ENCODE measurements at regions not wholly inside any gene's neighbourhood (a gene's known extent, or its start where the extent isn't known, plus 50 kb on each side); places are given as distances from the start of the nearest gene placed in this dataset.

DNA sequence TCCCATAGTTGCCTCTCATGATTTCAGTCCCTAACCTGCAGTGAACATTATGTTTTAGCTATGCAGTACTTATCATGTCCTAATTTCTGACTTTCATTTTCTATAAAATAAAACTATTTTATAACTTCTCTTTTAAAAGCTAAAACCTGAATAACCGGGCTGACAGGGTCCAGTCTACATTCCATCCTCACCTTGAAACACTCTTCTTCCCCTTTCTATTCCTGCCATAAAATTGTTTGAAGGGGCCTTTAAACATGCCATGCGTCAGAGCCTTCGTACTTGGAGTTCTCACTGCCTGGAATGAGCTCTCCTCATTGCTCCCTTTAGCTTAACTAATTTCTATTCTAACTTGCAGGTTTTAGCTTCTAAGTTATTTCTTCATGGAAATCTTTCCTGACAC, 143.0 kb upstream of the PRLR start:
- DNase-seq (ENCODE audit: low read depth), result no peak
- TF ChIP-seq, protein P1, sequence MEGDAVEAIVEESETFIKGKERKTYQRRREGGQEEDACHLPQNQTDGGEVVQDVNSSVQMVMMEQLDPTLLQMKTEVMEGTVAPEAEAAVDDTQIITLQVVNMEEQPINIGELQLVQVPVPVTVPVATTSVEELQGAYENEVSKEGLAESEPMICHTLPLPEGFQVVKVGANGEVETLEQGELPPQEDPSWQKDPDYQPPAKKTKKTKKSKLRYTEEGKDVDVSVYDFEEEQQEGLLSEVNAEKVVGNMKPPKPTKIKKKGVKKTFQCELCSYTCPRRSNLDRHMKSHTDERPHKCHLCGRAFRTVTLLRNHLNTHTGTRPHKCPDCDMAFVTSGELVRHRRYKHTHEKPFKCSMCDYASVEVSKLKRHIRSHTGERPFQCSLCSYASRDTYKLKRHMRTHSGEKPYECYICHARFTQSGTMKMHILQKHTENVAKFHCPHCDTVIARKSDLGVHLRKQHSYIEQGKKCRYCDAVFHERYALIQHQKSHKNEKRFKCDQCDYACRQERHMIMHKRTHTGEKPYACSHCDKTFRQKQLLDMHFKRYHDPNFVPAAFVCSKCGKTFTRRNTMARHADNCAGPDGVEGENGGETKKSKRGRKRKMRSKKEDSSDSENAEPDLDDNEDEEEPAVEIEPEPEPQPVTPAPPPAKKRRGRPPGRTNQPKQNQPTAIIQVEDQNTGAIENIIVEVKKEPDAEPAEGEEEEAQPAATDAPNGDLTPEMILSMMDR (conservative IDR thresholded peaks at IDR 0.05; ENCODE audit: control insufficient read depth, insufficient read depth, low read depth, low read length), result no peak
- no peak overlapping the region for H3K4me3 ChIP-seq (ENCODE audit: control insufficient read depth, low read depth, low read length)

DNA sequence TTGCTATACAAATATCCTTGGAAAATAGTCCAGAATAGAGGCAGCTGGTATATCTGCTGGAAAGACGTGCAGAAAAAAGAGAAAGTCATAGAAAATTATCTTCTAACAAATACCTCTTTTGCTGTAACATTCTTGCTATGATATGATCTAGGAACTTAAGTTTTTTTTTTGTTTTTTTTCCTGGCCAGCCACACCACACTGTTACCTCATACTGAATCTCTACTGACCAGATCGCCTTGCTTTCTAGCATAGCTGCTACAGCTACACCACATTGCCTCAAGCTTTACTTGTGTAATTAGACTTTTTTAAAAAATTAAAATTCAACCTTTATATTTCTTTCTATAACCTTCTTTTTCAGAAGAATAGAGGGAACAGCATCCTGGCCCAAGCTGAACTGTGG, 142.2 kb upstream of the PRLR start:
- TF ChIP-seq, protein P1 (conservative IDR thresholded peaks at IDR 0.05; ENCODE audit: control insufficient read depth, insufficient read depth, low read depth, low read length), result no peak
- H3K4me3 ChIP-seq (ENCODE audit: control insufficient read depth, low read depth, low read length), result no peak overlapping the region
- no peak for DNase-seq (ENCODE audit: low read depth)

DNA sequence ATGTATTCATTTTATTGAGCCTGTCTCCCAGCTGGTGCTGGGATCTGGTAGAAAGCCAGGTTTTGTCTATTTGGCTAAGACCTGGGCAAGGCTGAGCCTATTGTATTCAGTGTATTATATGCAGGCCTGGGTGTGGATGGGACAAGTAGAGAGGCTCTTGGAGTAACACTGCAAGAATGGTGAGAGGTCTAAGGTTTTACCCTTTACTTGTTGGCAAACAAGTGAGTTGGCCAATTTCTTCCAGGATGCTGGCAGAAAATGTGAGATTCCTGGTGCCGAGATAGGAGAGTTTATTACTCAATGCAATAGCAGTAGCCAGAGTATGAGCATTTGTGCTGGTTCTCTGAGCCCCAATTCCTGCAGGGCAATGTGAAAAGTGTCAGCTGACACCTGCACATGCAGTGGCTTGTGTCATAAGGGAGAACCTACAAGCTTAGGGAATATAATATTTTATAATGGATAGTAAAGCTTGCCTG, 141.7 kb upstream of the PRLR start:
- TF ChIP-seq, protein P1 (conservative IDR thresholded peaks at IDR 0.05; ENCODE audit: control insufficient read depth, insufficient read depth, low read depth, low read length), result no peak
- no peak for DNase-seq (ENCODE audit: low read depth)
- H3K4me3 ChIP-seq (ENCODE audit: control insufficient read depth, low read depth, low read length), result no peak overlapping the region

DNA sequence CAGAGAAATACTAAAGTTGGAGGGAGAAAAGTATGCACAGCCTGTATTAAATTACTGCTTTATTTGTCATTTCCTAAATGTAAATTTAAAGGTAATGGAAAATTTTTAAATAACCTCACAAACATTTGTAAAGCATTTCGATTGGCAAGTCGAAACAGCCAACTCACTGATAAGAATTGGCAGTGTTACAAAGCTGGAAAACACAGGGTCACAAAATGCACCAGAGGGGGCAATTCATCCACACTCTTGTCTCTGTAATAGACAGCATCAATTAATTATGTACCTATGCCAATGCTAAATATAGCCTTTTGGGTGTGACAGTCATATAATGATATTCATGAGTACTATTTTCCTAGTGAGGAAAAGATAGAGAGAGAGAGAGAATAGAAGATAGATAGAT, 140.6 kb upstream of the PRLR start:
- no peak overlapping the region for H3K4me3 ChIP-seq (ENCODE audit: control insufficient read depth, low read depth, low read length)
- TF ChIP-seq, protein P1 (conservative IDR thresholded peaks at IDR 0.05; ENCODE audit: control insufficient read depth, insufficient read depth, low read depth, low read length), result no peak
- DNase-seq (ENCODE audit: low read depth), result no peak

DNA sequence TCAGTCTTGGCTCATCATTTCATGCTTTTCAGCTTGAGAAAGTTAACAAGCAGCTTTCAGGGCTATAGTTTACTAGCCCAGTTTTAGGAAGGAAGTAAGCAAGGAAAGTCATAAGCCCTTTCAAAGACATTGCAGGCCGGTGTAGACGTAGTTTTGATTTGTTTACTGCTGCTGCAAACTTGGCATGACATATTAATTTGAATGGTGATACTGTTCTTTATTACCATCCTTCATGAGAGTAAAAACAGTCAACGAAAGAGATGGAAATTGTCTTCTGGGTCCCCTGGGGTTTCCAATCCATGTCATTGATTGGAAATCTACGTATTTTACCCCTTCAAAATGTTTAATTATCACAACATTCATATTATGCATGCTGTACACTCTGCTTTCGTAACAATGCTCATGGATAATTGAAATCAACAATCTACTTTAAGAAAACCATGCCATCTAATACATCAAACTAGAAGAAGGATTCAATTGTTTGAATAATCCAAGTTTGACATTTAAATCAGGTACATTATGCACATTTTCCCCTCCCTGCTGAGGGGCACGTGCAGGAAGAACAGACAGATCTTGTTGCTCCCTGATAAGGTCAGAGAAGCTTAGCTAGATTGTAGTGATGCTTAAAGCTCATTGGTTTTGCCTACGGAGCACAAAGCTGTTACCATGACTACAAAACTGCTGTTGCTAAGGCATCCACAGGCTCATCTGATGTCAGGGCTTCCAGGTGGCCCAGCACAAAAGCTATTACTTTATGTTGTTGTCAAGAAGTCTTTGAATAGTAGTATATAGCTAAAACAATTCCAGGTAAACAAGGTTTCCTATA, 139.9 kb upstream of the PRLR start:
- no peak overlapping the region for H3K4me3 ChIP-seq (ENCODE audit: control insufficient read depth, low read depth, low read length)
- TF ChIP-seq, protein P1 (conservative IDR thresholded peaks at IDR 0.05; ENCODE audit: control insufficient read depth, insufficient read depth, low read depth, low read length), result no peak
- DNase-seq (ENCODE audit: low read depth), result no peak

DNA sequence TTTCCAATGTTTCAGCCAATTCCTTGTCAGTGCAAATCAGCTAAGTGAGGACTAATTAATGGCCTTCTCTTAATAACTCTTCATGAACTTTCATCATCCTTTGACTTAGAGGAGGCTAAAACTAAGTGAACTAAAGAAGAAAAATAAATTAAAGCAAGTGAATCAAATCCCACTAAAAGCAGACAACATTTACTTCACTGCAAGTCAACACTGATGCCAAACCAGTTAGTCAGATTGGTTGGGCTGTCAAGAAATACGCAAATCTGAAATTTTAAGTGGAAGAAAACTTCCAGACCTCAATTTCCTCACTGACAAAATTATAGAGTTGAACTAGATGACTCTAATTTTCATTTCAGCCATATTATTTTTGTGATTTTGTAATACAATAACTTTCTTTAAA, 137.2 kb upstream of the PRLR start:
- TF ChIP-seq, protein P1 (conservative IDR thresholded peaks at IDR 0.05; ENCODE audit: control insufficient read depth, insufficient read depth, low read depth, low read length), result no peak
- no peak overlapping the region for H3K4me3 ChIP-seq (ENCODE audit: control insufficient read depth, low read depth, low read length)
- no peak for DNase-seq (ENCODE audit: low read depth)

Measured in fibroblast of mammary gland (primary cell).